ENCODE measurements at regions not wholly inside any gene's neighbourhood (a gene's known extent, or its start where the extent isn't known, plus 50 kb on each side); places are given as distances from the start of the nearest gene placed in this dataset.
A peak's percentile ranks its signal among the peaks of the same experiment; 100 is the strongest.

DNA sequence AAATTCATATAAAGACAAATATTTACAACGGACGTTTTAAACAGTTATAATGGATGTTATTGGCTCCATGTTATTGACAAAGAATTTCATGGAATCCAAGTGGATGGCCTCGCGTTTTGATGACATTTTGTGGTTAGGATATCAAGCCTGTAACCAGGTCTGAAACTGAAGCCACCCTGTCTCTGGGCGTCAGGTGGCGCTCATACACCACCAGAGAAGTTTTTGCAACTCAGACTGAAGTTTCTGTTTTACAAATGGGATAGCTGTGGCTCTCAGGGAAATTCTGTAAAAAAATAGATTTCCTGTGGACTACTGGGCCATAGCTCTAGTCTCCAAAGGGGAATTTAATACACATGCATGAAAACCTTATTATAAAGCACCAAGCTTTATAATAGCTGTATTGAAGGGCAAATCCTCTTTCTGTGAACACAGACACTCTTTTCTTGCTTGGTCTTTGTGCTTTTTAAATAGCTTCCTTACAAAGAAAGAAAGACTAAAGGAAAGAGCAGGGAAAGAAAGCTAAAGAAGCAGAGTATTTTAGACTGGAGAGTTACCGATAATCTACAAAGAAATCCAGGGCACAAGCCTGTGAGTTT is 86.7 kb downstream of the C18orf54 start:
- H3K36me3 ChIP-seq = no peaks in the 10 kb centered on the region
- no peak overlapping the region for H3K4me3 ChIP-seq
- FAIRE-seq (no peak), DNase-seq (peak in 5 of 6 donors; percentile 18 to 68 (median 29)), ATAC-seq (peak; percentile 74 to 91 (median 88))
- H3K4me1 ChIP-seq = no peaks in the 10 kb centered on the region
- no peaks in the 10 kb centered on the region for H3K27me3 ChIP-seq
- no peaks in the 10 kb centered on the region for H3K9me3 ChIP-seq
- TF ChIP-seq, protein P1, sequence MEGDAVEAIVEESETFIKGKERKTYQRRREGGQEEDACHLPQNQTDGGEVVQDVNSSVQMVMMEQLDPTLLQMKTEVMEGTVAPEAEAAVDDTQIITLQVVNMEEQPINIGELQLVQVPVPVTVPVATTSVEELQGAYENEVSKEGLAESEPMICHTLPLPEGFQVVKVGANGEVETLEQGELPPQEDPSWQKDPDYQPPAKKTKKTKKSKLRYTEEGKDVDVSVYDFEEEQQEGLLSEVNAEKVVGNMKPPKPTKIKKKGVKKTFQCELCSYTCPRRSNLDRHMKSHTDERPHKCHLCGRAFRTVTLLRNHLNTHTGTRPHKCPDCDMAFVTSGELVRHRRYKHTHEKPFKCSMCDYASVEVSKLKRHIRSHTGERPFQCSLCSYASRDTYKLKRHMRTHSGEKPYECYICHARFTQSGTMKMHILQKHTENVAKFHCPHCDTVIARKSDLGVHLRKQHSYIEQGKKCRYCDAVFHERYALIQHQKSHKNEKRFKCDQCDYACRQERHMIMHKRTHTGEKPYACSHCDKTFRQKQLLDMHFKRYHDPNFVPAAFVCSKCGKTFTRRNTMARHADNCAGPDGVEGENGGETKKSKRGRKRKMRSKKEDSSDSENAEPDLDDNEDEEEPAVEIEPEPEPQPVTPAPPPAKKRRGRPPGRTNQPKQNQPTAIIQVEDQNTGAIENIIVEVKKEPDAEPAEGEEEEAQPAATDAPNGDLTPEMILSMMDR (IDR thresholded peaks at IDR 0.05) = peak; percentile 35 to 62 (median 56)
- no peak overlapping the region for H3K27ac ChIP-seq
- intact Hi-C loops (cut with DNase I) = loop anchor here in 1 of 3 donors (10.0 kb wide), 1 partner anchor 210 kb away; no protein-coding TSS in a partner anchor
- 11 to 12% methylated on average over 7 of the region's 7 CpGs for WGBS, 2 donors

DNA sequence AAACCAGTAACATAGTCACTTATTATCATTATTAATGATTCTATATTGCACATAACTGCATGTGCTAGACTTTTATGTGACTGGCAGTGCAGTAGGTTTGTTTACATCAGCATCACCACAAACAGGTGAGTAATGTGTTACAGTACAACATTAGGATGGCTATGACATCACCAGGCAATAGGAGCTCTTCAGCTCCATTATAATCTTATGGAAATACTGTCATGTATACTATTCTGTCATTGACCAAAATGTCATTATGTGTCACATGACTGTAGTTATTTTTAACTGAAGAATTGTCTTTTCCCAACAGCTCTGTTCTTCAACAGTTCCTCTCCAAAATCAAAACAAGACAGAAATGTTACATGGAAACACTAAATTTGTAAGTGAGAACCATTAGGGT is 96.3 kb downstream of the C18orf54 start:
- Histone ChIP-seq H3K36me3 (no peaks in the 10 kb centered on the region), H3K9me3 (no peaks in the 10 kb centered on the region), H3K4me1 (no peaks in the 10 kb centered on the region), H3K27ac (no peak overlapping the region), H3K4me3 (no peak overlapping the region), H3K27me3 (no peaks in the 10 kb centered on the region)
- no peak for DNase-seq
- ATAC-seq = no peak
- no peak for FAIRE-seq
- TF ChIP-seq, protein P1 (IDR thresholded peaks at IDR 0.05) = no peak
- intact Hi-C loops (cut with DNase I) = loop anchor here in 1 of 3 donors (10.0 kb wide), 1 partner anchor 101 kb away; no protein-coding TSS in a partner anchor

DNA sequence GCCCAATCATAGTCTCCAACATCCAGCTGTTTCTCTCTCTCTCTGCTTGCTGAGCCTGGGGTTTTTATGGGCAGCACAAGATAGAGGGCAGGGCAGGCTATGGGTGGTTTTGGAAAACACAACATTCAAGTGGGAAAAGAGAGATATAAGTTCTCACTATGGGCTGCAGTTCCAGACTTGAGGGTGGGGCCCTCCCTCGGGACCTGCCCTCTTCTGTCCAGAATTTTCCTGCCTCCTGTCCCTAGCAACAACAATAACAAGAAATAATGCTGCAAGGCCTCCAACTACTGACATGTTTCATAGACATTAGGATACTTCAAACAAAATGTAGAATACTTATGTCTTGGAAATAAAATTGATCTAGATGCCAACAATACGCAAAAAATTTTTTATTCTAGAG is 107.8 kb downstream of the C18orf54 start:
- Histone ChIP-seq H3K9me3 (no peaks in the 10 kb centered on the region), H3K36me3 (no peaks in the 10 kb centered on the region), H3K27me3 (no peaks in the 10 kb centered on the region), H3K27ac (no peak overlapping the region), H3K4me3 (no peak overlapping the region), H3K4me1 (no peaks in the 10 kb centered on the region)
- FAIRE-seq (no peak), ATAC-seq (no peak), DNase-seq (no peak)
- 57 to 84% methylated on average over 2 of the region's 2 CpGs for WGBS, 2 donors
- TF ChIP-seq, protein P1 (IDR thresholded peaks at IDR 0.05) = no peak
- intact Hi-C loops (cut with DNase I) = no loop called here

DNA sequence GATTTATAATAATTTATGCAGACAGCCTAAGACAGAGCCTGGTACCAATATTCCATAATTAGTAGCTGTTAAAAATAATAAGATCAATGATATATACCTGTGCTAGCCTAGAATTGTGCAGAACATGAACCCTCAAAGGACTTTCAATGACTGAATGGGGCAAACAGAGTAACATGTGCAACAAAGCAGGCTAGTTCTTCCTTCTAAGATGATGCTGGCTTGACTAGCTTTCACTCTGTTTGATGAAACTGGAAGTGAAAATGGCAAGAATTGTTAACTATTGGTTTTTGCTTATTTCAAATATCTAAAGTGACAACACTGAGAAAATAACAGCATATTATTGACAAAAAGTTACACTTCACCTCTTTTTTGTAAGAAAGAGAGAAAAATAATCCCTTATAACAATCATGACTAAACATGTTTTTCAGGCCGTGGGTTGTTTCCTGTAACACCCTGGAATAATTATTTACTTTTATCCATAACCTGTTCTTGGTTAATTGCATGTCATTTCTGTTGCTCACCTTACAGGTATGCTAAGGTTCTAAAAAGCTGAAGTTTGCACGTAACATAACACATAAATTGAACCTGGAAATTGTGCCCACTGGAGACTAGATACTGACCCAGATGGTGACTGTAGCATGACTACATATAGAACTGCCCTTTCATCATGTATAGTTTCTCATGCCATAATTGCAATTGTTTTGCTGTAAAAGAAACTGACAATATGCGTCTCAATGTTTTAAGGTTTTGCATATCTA is 108.7 kb downstream of the C18orf54 start:
- WGBS, 2 donors = 62 to 77% methylated on average over 3 of the region's 3 CpGs
- FAIRE-seq = no peak
- ATAC-seq = no peak

More for the DNA sequence above, 108.7 kb downstream of the C18orf54 start:
- Histone ChIP-seq H3K4me1 (no peaks in the 10 kb centered on the region), H3K36me3 (no peaks in the 10 kb centered on the region), H3K27me3 (no peaks in the 10 kb centered on the region), H3K4me3 (no peak overlapping the region), H3K9me3 (no peaks in the 10 kb centered on the region), H3K27ac (no peak overlapping the region)
- intact Hi-C loops (cut with DNase I) = no loop called here
- TF ChIP-seq, protein P1 (IDR thresholded peaks at IDR 0.05) = no peak
- DNase-seq = no peak

All from pancreas (tissue), 10 donors.